ENCODE measurements at regions not wholly inside any gene's neighbourhood (a gene's known extent, or its start where the extent isn't known, plus 50 kb on each side); places are given as distances from the start of the nearest gene placed in this dataset.
"Not testable (repeated sequence)": the region's sequence is repeated elsewhere in the genome, so short reads cannot be mapped to it uniquely, and the experiment has no call there.

DNA sequence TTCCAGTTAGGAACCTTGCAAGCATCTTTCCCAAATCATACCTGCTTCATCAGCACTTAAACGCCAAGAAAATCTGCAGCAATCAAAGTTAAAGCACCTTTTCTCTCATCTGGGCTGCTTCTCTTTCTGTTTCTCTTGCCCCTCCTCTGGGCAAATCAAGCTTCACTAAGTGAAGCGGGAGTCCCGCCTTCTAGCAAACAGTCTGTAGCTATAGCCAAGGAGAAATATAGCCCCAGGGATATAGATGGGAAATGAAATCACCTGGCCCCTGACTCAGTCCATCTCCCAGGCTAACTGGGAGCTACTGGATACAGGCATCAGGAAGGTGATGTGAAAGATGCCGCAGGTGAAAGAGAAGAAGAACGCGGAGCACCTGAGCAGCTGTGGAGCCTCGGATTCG, 481.9 kb downstream of the C6orf118 start:
- DNase-seq (ENCODE audit: low spot score), result no peak

DNA sequence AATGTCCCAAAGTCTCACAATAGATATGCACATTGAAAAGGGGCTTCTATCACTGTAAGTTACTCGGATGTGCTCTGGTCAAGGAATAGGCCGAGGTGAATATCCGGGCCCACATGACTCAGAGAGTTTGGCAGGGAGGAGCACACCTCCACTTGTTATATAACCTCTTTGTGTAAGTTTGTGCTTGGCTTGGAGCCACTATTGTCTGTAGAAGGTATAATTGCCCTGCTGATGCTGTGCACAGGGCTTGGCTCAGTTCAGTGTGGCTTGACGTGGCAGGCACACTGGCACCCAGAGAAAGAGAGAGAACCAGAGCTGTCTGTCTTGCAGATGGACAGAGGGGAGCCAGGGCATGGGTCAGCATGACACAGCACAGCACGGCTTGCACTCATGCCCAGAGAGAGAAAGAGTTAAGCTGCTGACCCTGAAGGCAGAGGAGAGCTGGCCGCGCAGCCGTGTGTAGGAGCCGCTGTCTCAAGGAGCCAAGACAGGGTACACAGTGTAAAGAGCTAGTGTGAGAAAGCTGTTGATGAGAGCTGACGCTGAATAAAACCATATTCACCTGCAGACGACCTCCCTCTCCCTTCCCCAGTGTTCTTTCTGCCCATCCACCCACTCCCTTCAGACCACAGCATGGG, 482.5 kb downstream of the C6orf118 start:
- DNase-seq (ENCODE audit: low spot score), result no peak

DNA sequence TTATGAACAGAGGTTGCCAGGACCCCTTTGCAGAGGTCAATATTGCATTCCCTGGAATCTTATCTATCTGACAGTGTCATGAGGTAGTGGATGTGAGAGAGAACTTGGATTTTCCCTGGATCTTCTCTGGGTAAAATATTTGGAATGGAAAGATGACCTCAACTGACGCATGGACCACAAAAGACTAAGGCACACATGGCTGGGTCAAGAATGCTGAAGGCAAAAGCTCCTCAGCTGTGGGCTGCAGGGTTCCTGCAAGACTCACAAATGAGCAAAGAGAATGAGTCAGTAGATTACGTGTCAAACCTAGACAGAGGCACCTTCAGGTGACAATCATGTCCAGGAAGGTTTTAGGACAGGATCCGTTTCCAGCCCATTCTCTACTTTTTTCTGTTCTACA, 484.0 kb downstream of the C6orf118 start:
- DNase-seq (ENCODE audit: low spot score), result no peak

DNA sequence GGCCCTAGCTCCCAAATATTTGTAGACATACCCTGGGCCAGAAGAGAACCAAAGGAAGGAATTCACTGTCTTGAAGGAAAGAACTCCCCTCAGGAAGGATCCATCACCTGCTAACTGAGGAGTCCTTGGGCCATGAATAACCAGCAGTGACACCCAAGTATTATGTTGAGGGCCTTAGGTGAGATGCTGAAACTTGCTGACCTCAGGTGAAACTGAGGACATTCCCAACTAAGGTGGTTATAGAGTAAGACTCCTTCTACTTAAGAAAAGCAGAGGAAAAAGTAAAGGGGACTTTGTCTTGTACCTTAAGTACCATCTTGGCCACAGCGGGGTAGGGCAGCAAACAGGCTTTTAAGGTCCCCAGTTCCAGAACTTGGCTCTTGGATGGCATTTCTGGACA, 491.7 kb downstream of the C6orf118 start:
- no peak for DNase-seq (ENCODE audit: low spot score)

DNA sequence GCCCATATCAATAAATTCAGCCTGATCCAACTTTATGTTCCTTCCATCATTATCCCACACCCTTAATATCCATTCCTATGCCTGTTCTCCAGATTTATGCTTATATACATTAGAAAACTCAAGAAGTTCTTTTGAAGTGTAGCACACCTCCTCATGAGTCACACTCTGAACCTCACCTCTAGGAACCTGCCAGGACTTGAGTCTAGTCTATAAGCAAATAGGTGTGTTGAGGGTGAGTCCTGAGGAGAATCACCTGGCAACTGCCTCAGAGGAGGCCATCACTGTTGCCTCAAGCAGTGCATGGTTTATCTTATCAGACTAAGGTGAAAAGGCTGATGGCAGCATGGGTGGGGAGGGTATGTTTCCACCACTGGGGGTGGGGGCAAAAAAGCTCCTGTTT, 496.7 kb downstream of the C6orf118 start:
- no peak for DNase-seq (ENCODE audit: low spot score)

DNA sequence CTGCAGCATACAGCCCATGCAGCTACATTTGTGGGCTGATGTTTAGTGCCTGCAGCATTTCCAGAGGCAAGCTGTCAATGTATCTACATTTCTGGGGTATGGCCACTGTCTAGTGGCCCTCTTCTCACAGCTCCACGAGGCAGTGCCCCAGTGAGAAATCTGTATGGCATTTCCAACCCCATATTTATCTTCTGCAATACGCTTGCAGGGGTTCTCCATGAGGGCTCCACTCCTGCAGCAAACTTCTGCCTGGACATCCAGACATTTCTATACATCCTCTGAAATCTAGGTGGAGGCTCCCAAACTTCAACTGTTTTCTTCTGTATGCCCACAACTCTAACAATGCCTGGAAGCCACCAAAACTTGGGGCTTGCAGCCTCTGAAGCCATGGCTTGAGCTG, 502.3 kb downstream of the C6orf118 start:
- no peak for DNase-seq (ENCODE audit: low spot score)

DNA sequence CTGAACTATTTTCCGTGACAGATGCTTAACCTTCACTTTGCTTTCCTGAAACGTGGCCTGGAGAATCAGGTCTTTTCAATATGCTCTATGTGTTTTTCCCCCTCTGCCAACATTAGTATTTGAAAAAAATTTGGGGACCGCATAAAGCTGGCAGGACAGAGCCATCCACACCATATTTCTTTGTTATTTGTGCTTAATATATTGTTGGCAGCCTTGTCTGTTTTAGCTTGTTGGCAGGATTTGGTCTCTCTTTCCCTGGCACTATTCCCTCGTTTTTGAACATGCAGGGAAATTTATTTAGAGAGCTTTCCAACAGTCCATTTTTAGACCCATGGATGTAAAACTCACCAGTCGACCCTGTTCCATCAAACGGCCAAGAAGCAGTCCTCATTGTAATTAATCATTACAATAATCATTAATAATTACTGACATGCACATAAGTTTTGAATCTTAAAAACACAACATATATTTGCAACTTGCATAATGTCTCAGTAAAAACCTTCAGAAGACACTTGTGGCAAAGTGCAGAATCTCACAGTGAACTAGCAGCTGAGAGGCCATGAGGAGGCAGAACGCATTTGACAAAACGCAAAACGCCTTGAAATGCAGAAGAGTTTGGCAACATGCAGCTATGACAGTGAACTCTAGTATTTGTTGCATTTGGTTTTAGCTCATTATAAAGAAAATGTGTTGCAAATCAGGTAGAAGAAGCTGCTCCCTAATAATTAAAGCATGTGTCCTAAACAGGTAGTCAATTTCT, 514.2 kb downstream of the C6orf118 start:
- no peak for DNase-seq (ENCODE audit: low spot score)

DNA sequence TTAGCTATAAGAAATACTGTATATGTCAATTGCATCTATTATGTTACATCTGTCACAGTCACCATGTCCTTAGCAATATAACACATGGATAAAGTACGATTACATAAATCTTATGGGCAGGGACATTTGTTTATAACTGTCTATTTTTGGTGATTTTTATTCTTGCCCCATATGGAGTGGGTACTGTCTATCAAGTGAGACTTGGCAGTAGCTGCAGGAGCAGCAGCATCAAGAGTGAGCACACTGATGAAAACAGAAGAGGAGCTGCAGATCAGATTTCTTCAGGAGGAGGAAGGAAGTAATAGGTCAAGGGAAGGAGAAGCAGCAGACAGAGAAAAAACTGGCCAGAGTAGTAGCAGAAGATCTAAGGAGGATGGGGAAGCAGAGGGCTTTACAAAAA, 516.7 kb downstream of the C6orf118 start:
- DNase-seq (ENCODE audit: low spot score), result no peak

DNA sequence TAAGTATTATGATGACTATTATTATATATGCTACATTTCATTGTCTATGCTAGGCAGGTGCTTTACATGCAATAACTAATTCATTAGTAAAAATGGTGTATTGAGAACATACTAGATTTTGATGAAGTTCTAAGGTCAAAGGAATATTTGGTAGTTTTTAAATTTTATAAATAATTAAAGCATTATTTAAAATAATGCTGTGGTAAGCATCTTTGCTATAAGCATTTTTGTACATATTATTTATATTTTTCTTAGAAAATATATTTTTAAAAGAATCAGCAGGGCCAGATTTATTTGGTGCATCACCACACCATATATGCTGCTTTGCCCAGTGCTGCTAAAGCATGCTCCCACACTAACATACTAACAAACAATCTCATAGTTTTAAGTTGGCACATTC, 517.9 kb downstream of the C6orf118 start:
- no peak for DNase-seq (ENCODE audit: low spot score)

DNA sequence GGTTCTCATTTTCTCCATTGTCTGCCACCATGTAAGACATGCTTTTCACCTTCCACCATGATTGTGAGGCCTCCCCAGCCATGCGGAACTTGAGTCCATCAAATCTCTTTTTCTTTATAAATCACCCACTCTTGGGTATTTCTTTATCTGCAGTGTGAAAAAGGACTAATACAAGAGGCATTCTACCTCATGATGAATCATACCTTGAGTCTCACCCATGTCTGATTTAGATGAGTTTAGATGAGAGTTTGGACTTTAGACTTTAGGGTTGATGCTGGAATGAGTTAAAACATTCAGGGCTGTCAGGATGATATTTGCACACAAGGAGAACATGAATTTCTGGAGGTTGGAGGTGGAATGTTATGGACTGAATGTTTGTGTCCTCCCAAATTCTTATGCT, 545.6 kb downstream of the C6orf118 start:
- DNase-seq (ENCODE audit: low spot score), result no peak

DNA sequence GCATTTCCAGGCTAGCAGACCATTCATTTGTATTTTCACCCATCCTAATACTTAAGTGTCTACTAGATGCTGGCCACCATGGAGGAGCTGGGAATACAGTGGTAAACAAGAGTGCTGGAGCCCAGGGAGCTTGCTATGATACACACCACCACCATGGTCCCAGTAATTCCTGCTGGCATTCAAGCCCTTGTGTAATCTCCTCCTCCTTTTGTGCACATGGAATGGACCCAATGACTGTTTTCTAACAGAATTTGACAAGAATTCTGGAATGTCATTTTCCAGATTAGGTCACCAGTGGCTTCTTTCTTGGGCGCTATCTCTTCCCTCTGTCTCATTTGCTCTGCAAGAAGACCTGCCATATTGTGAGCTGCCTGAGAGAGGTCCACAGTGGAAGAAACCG, 552.0 kb downstream of the C6orf118 start:
- DNase-seq (ENCODE audit: low spot score), result no peak

DNA sequence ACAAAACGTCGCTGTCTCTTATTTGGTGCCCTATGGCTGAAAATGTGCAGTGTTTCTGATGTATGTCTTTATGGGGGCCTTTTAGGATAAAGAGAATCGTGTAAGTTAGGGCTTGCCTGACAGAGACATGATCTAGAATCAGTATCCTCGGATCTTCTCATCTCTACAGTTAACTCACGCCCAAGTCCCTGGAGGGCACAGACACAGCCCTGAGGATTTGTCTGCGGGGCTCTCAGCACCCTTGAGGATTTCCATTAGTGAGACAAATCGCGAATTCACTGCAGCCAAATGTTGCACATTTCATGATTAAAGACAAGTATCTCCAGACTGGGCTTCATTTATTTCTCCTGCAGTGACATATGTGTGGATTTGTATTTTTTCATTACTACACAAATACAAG, 552.7 kb downstream of the C6orf118 start:
- no peak for DNase-seq (ENCODE audit: low spot score)

DNA sequence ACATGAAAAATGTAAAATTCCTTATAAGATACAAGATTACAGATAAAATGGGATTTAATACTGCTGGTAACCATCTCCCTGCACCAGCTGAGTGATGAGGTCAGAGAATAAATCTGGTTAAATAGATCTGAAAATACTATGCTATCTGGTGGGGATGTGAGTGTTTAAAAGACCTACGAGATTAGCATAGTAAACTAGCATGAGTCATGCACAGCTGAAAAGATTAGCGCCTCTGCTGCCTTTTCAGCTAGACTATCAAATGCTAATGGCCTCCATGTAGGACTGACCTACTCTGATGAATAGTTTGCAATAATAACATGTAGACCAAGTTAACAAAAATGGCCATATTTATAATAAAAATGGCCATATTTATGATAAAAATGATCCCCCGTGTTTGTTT, 553.3 kb downstream of the C6orf118 start:
- DNase-seq (ENCODE audit: low spot score), result no peak

DNA sequence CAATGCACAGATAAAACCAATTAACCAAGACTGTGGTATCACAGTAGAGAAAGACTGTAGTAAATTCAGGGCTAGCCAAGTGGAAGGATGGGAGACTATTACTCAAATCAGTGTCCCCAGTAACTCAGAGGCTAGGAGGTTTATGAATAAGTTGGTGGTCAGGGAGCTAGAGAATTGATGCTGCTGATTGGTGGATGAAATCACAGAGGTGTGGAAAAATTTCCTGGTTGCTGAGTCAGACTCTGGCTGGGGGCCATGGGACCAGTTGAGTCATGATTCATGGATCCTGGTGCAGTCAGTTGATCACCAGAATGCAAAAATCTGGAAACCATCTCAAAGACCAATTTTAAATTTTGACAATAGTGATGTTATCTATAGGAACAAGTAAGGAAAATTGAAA, 555.9 kb downstream of the C6orf118 start:
- DNase-seq (ENCODE audit: low spot score), result peak; percentile 44

DNA sequence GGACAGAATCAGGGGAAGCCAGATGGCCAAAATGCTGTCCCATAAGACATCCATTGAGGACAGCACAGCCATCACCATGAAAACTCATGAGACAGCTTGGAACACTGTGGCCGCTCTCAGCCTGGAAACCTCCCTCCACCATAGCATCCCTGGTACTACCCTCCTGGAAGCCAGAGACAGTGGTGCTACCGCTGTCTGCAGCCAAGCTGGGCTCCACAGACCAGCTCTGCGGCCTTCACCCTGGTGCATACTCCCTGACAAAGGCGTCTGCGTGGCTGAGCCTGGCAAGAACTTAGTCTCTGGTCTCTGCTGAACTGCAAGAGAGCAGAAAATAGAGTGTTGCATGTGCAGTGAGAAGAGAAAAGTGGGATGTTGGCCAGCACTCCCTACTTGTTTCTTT, 558.0 kb downstream of the C6orf118 start:
- DNase-seq (ENCODE audit: low spot score), result no peak

DNA sequence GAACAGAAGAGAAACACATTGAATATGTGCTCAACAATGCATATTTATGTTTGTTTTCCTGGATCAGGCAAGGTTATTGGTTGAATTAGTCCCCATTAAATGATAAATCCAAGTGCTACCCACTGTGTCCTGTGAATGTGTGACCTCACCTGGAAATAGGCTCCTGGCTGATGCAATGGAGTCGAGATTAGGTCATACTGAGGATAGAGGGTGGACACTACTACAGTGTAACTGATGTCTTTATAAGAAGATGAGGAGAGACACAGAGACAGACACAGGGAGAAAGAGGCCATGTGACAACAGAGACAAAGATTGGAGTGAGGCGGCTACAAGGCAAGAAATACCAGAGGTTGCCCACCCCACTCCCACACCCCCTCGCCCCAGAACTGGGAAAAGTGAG, 559.3 kb downstream of the C6orf118 start:
- DNase-seq (ENCODE audit: low spot score), result no peak

DNA sequence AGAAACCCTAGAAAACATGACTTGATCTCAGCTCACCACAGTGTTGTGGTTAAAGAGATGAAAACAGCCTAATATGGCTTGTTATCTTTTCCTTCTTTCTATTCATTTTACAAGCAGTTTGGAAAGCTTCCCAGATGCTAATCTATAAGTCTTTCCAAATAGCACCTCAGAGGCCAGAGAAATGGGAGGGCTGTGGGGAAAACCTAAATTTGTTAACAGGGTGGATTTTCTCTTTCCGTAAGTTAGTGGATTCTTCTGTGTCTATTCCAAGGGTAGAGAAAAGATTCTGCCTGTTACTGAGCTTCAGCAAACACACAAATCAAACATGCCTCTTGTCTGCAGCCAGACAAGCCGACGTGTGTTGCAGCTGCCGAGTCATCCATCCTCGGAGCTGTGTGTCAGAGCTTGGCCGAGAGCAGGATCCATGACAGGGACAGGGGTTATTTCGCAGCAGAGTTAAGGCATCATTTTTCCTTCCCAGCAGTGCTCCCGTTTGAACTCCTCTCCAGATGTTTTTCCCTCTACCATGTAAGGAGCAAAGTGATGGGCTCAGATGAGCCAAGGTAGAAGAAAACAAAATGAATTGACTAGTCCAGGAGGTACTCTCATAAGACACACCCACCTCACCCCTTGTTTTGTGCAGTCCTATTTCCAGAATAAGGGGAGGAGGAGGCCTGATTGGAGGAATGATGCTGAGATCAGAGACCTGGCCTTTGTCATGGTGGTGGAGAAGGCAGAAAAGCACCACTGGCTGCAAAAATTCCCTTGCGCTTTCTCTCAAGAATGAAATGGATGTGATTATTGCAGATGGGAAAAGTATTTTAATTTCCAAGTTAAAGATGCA, 560.0 kb downstream of the C6orf118 start:
- DNase-seq (ENCODE audit: low spot score), result no peak

DNA sequence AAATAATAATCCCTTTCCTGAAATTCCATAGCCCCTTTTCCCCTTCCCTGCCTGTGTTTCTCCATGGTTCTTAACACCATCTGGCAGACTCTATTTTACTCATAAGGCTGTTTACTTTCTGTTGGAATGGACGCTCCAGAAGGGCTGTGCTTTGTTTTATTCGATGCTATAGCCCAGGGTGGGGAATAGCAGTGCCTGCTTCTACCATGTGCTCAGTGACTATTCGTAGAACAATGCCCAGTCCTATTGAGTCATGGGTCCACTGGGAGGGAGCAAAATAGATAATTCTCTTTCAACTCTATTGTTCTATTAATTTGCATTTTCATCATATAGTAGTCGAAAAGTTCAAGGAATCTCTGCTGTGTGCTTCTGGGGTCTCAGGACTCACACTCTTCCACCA, 565.1 kb downstream of the C6orf118 start:
- no peak for DNase-seq (ENCODE audit: low spot score)

DNA sequence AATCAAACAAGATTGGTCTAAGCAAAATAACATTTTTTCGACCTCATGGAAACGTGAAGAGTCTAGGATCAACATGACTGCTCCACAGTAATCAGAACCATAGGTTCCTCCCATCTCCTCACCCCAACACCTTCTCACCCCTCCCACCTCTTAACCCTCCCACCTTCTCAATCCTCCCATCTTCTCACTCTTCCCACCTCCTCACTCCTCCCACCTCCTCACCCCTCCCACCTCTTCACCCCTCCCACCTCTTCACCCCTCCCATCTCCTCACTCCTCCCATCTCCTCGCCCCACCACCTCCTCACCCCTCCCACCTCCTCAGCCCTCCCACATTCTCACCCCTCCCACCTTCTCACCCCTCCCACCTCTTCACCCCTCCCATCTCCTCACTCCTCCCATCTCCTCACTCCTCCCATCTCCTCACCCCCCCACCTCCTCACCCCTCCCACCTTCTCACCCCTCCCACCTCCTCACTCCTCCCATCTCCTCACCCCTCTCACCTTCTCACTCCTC, 567.4 kb downstream of the C6orf118 start:
- DNase-seq (ENCODE audit: low spot score), result no peak

DNA sequence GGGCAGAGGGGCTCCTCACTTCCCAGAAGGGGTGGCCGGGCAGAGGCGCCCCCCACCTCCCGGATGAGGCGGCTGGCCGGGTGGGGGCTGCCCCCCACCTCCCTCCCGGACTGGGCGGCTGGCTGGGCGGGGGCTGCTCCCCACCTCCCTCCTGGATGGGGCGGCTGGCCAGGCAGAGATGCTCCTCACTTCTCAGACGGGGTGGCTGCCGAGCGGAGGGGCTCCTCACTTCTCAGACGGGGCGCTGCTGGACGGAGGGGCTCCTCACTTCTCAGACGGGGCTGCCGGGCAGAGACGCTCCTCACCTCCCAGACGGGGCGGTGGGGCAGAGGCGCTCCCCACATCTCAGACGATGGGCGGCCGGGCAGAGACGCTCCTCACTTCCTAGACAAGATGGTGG, 573.3 kb downstream of the C6orf118 start:
- not testable (repeated sequence) for DNase-seq (ENCODE audit: low spot score)

DNA sequence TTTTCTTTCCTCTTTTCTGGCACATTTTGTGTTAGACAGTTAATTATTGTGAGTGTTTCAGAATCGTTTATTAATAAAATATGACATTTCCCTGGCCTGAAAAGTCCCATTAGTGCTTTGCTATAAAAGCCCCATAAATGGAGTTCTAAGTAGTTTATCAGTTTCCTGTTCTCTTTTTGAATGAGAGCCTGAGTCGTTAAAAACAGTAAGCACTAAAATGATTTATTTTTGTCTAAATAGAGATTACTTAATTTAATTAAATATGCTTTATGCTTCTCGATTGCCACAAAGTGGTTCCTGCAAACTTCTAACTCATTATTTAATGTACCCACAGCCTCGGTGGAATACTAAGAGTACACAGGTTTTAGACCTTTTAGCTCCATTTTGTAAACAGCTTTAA, 577.9 kb downstream of the C6orf118 start:
- DNase-seq (ENCODE audit: low spot score), result no peak

DNA sequence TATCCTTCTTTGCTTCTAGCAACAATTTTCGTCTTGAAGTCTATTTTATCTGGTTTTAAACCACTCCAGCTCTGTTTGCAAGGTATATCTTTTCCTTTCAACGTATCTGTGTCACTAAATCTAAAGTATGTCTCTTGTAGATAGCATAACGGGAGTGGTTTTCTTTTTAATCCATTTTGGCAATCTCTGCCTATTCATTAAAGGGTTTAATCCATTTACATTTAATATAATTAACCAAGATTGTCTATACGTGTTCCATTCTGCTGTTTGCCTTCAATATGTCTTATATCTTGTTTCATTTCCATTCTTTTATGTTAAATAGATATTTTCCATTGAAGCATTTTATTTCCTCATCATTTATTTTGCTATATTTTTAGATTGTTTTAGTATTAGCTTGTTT, 587.9 kb downstream of the C6orf118 start:
- no peak for DNase-seq (ENCODE audit: low spot score)

DNA sequence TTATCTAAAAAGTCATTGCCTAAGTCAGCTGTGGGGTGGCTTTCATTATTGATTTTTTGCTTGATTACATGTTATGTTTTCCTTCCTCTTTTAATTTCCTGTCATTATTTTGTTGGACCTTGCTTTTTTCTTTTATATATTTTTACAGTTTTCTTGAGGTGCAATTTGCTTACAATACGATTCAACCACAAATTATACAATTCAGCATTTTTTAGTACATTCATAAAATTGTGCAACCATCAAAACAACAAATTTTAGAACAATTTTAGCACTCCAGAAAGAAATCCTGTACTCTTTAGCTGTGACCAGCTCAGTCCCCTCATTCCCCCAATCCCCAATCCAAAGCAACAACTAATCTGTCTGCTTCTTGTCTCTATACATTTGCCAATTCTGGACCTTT, 608.9 kb downstream of the C6orf118 start:
- no peak for DNase-seq (ENCODE audit: low spot score)

All from RKO (cell line).